ENCODE measurements at regions not wholly inside any gene's neighbourhood (a gene's known extent, or its start where the extent isn't known, plus 50 kb on each side); places are given as distances from the start of the nearest gene placed in this dataset.

DNA sequence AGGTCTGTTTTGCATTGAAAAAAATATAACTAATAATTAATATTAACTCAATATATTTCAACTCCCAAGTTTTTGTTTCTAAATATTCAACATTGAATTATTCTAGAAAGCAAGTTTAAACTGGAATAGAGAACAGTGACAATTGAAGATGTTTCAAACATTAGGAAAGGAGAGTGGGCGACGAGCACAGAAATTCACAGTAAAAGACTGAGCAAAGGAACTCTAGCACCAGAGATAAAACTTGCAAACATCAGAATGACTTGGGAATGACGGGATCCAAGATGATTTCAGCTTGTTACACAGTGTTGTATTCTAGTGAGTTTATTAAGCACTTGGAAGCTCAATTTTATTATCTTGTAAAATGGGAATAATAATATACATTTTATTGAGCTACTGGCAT is 56.6 kb upstream of the CNTN5 start:
- TF ChIP-seq, protein P1, sequence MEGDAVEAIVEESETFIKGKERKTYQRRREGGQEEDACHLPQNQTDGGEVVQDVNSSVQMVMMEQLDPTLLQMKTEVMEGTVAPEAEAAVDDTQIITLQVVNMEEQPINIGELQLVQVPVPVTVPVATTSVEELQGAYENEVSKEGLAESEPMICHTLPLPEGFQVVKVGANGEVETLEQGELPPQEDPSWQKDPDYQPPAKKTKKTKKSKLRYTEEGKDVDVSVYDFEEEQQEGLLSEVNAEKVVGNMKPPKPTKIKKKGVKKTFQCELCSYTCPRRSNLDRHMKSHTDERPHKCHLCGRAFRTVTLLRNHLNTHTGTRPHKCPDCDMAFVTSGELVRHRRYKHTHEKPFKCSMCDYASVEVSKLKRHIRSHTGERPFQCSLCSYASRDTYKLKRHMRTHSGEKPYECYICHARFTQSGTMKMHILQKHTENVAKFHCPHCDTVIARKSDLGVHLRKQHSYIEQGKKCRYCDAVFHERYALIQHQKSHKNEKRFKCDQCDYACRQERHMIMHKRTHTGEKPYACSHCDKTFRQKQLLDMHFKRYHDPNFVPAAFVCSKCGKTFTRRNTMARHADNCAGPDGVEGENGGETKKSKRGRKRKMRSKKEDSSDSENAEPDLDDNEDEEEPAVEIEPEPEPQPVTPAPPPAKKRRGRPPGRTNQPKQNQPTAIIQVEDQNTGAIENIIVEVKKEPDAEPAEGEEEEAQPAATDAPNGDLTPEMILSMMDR (optimal IDR thresholded peaks at IDR 0.05 in 1 of 3, IDR thresholded peaks at IDR 0.05 in 1 of 3, conservative IDR thresholded peaks at IDR 0.05 in 1 of 3; ENCODE audit: extremely low read depth in 1 of 3, insufficient read depth in 2 of 3, low read length in 3 of 3): no peak
- no peak for TF ChIP-seq EZH2 (IDR thresholded peaks at IDR 0.05; ENCODE audit: low read length)
- no peak overlapping the region for H2AFZ ChIP-seq (ENCODE audit: control insufficient read depth, low read length)
- DNase-seq (ENCODE audit: low read depth, low spot score): no peak
- no peak overlapping the region for H3K27ac ChIP-seq (ENCODE audit: control insufficient read depth, insufficient read depth, low read length)
- no peaks in the 10 kb centered on the region for H3K27me3 ChIP-seq (ENCODE audit: control insufficient read depth, extremely low read depth, insufficient read depth, low read length)
- no peak overlapping the region for H3K4me3 ChIP-seq (ENCODE audit: control insufficient read depth in 2 of 3, extremely low read depth in 1 of 3, insufficient read depth in 2 of 3, low read depth in 1 of 3, low read length in 3 of 3)
- no peak for FAIRE-seq
- no peaks in the 10 kb centered on the region for H3K9me3 ChIP-seq (ENCODE audit: control insufficient read depth, low read depth, low read length)
- no peaks in the 10 kb centered on the region for H3K79me2 ChIP-seq (ENCODE audit: control insufficient read depth, insufficient read depth, low read length)
- no peaks in the 10 kb centered on the region for H3K9me1 ChIP-seq (ENCODE audit: control insufficient read depth, extremely low read depth, insufficient read depth, low read length)
- no peak overlapping the region for H3K4me2 ChIP-seq (ENCODE audit: control insufficient read depth, extremely low read depth, insufficient read depth, low read depth, low read length)
- dilution Hi-C loops (cut with MboI; ENCODE audit: extremely low pct_ligation_motif_present, low sequenced_read_pairs): no loop called here
- H3K9ac ChIP-seq (ENCODE audit: control insufficient read depth, extremely low read depth, insufficient read depth, low read length): no peak overlapping the region
- no peaks in the 10 kb centered on the region for H4K20me1 ChIP-seq (ENCODE audit: control insufficient read depth, extremely low read depth, insufficient read depth, low read length)
- H3K36me3 ChIP-seq (ENCODE audit: control insufficient read depth in 2 of 2, extremely low read depth in 1 of 2, insufficient read depth in 2 of 2, low read length in 2 of 2): no peaks in the 10 kb centered on the region
- no peaks in the 10 kb centered on the region for H3K4me1 ChIP-seq (ENCODE audit: control insufficient read depth, extremely low read depth, insufficient read depth, low read length)

DNA sequence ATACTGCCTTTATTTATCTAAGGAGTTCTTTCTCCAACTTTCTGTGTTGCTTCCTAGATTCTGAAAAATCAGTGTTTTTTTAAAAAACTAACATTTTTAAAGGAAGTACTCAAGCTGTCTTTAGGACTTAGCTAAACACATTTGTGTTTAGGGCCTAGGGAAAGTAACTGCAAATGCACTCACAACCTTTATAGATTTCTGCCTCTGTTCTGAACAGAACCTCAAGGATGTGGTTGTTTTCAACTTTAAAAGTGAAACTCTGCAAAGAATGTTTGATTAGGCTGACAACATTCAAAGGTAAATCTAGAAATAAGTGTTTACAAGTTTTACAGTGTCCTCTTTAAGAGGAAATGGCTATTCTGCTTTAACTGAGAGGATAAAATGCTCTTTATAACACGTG is 55.4 kb upstream of the CNTN5 start:
- H3K27me3 ChIP-seq (ENCODE audit: control insufficient read depth, extremely low read depth, insufficient read depth, low read length): no peaks in the 10 kb centered on the region
- DNase-seq (ENCODE audit: low read depth, low spot score) (no peak), FAIRE-seq (no peak)
- dilution Hi-C loops (cut with MboI; ENCODE audit: extremely low pct_ligation_motif_present, low sequenced_read_pairs): no loop called here
- H2AFZ ChIP-seq (ENCODE audit: control insufficient read depth, low read length): no peak overlapping the region
- H3K9ac ChIP-seq (ENCODE audit: control insufficient read depth, extremely low read depth, insufficient read depth, low read length): no peak overlapping the region
- H3K9me1 ChIP-seq (ENCODE audit: control insufficient read depth, extremely low read depth, insufficient read depth, low read length): no peaks in the 10 kb centered on the region
- no peaks in the 10 kb centered on the region for H4K20me1 ChIP-seq (ENCODE audit: control insufficient read depth, extremely low read depth, insufficient read depth, low read length)
- TF ChIP-seq, protein P1 (optimal IDR thresholded peaks at IDR 0.05 in 1 of 3, IDR thresholded peaks at IDR 0.05 in 1 of 3, conservative IDR thresholded peaks at IDR 0.05 in 1 of 3; ENCODE audit: extremely low read depth in 1 of 3, insufficient read depth in 2 of 3, low read length in 3 of 3): no peak
- no peak for TF ChIP-seq EZH2 (IDR thresholded peaks at IDR 0.05; ENCODE audit: low read length)
- no peak overlapping the region for H3K4me3 ChIP-seq (ENCODE audit: control insufficient read depth in 2 of 3, extremely low read depth in 1 of 3, insufficient read depth in 2 of 3, low read depth in 1 of 3, low read length in 3 of 3)
- H3K36me3 ChIP-seq (ENCODE audit: control insufficient read depth in 2 of 2, extremely low read depth in 1 of 2, insufficient read depth in 2 of 2, low read length in 2 of 2): no peaks in the 10 kb centered on the region
- H3K9me3 ChIP-seq (ENCODE audit: control insufficient read depth, low read depth, low read length): no peaks in the 10 kb centered on the region
- no peak overlapping the region for H3K27ac ChIP-seq (ENCODE audit: control insufficient read depth, insufficient read depth, low read length)
- H3K79me2 ChIP-seq (ENCODE audit: control insufficient read depth, insufficient read depth, low read length): no peaks in the 10 kb centered on the region
- H3K4me2 ChIP-seq (ENCODE audit: control insufficient read depth, extremely low read depth, insufficient read depth, low read depth, low read length): no peak overlapping the region
- no peaks in the 10 kb centered on the region for H3K4me1 ChIP-seq (ENCODE audit: control insufficient read depth, extremely low read depth, insufficient read depth, low read length)
